Activated CD4-positive, alpha-beta memory T cell treated with anti-CD3 and anti-CD28 coated beads, Interleukin-2, amount 10 ng/mL, durations not matched to agents 7 days and 5 days (primary cell): ENCODE measurements at regions not wholly inside any gene's neighbourhood (a gene's known extent, or its start where the extent isn't known, plus 50 kb on each side); places are given as distances from the start of the nearest gene placed in this dataset.

Source experiments
- CTCF ChIA-PET: fragments of 350-600 bp; sonication (Branson Sonifier 250); formaldehyde crosslinking; loops from one replicate; lab custom pipeline; 2021; ENCODE audit warnings: antibody characterized with exemption, inconsistent platforms; lab: Charles Lee
- POLR2A ChIA-PET: fragments of 350-600 bp; sonication (Branson Sonifier 250); formaldehyde crosslinking; loops from one replicate; lab custom pipeline; 2021; ENCODE audit warnings: antibody characterized with exemption; lab: Charles Lee
- DNase-seq: peaks from one replicate; pipeline ENCODE4 v3.0.0-alpha.2; 2020
- H3K27ac Mint-ChIP-seq: one replicate; pipeline ENCODE4 v1.8.0; 2021; ENCODE audit warnings: mild to moderate bottlenecking, mixed read lengths
- H3K27me3 Mint-ChIP-seq: one replicate; pipeline ENCODE4 v1.8.0; 2021; ENCODE audit warnings: mixed read lengths
- H3K36me3 Mint-ChIP-seq: one replicate; pipeline ENCODE4 v1.8.0; 2021; ENCODE audit warnings: low read depth, mixed read lengths
- H3K4me1 Mint-ChIP-seq: one replicate; pipeline ENCODE4 v1.8.0; 2021; ENCODE audit warnings: mixed read lengths
- H3K4me3 Mint-ChIP-seq: one replicate; pipeline ENCODE4 v1.8.0; 2021; ENCODE audit warnings: mild to moderate bottlenecking, mixed read lengths
- H3K9me3 Mint-ChIP-seq: one replicate; pipeline ENCODE4 v1.8.0; 2021; ENCODE audit warnings: mixed read lengths

DNA sequence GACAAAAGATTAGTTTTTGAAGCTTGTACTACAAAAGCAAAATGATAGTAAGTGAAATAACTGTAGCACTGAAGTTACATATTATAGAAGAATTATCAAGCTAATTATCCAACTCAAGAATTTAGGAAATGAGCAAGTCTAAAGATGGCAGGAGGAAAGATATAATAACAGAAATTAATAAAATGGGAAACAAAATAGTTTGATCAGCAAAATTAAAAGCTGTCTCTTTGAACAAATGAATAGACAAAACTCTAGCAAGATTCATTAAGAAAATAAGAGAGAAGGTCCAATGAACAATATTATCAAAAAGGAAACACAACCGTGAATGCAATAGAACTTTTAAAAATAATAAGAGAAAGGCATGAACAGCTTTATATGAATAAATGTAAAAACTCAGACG lies 224.3 kb upstream of the IRX5 start:
- no peak for DNase-seq
- Mint-ChIP-seq H3K4me3 (no peak overlapping the region), H3K36me3 (no peaks in the 10 kb centered on the region), H3K9me3 (no peaks in the 10 kb centered on the region), H3K4me1 (no peaks in the 10 kb centered on the region), H3K27ac (no peak overlapping the region), H3K27me3 (peaks cover 2% of the 10 kb centered on the region)
- ChIA-PET POLR2A (no interaction called here), CTCF (no interaction called here)

DNA sequence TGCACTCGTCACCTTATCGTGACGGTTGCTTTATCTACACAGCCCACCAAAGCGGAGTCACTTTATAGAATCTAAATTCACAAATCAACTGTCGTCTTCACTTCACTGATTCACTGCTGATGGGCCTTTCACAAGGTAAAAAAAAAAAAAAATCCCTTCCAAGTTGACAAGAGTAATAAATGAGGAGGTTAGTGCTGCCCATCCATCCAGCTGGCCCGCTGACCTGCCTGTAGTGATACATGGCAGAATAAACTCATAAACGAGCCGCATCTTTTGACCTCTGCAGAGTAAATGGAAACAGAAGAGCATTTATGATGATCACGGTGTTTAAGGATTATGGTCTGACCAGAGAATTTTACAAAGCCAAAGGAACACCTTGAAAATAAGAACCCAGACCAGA lies 227.3 kb upstream of the IRX5 start:
- Mint-ChIP-seq H3K4me1 (no peaks in the 10 kb centered on the region), H3K9me3 (no peaks in the 10 kb centered on the region), H3K4me3 (no peak overlapping the region), H3K36me3 (no peaks in the 10 kb centered on the region), H3K27me3 (no peaks in the 10 kb centered on the region), H3K27ac (no peak overlapping the region)
- CTCF ChIA-PET, result no interaction called here
- POLR2A ChIA-PET, result no interaction called here
- DNase-seq, result no peak

DNA sequence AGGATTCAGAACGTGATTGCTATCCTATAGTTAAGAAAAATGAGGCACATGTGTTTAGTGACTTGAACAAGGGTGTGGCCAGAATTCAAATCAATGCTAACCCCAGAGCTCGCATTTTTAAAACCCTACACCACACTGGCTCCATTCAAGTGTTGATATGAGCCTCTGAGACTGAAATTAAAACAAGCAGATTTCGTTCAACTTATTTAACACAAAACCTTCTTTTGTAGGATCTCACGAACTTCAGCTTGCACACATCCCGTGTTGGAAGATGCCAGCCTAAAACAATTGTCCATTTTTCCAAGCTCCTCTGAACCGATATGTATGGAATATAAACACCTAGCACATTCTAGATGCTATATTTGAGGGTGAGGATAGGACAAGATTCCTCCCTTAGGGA lies 231.0 kb upstream of the IRX5 start:
- ChIA-PET POLR2A (no interaction called here), CTCF (no interaction called here)
- Mint-ChIP-seq H3K27me3 (no peaks in the 10 kb centered on the region), H3K9me3 (no peaks in the 10 kb centered on the region), H3K36me3 (no peaks in the 10 kb centered on the region), H3K4me1 (no peaks in the 10 kb centered on the region), H3K27ac (no peak overlapping the region), H3K4me3 (no peak overlapping the region)
- no peak for DNase-seq

DNA sequence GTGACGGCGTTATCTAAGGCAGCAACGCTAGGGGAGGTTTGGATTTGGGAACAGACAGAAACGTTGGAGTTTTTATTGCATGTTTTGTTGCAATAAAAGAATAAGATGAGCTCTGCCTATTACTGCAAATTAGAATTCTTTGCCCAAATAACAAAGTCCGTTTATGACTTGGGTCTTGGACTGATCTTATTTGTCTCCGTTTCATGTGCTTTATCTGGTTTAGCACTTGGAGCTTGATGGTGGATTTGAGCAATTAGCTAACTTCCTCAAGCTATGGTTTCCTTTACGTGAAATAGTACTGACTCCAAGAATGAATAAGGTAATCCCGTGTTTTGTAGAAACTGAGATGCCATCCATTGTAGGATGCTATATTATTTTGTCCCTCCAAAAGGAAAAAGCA lies 233.0 kb upstream of the IRX5 start:
- Mint-ChIP-seq H3K27me3 (no peaks in the 10 kb centered on the region), H3K4me1 (no peaks in the 10 kb centered on the region), H3K27ac (no peak overlapping the region), H3K36me3 (no peaks in the 10 kb centered on the region), H3K4me3 (no peak overlapping the region), H3K9me3 (no peaks in the 10 kb centered on the region)
- POLR2A ChIA-PET, result no interaction called here
- CTCF ChIA-PET, result no interaction called here
- no peak for DNase-seq

DNA sequence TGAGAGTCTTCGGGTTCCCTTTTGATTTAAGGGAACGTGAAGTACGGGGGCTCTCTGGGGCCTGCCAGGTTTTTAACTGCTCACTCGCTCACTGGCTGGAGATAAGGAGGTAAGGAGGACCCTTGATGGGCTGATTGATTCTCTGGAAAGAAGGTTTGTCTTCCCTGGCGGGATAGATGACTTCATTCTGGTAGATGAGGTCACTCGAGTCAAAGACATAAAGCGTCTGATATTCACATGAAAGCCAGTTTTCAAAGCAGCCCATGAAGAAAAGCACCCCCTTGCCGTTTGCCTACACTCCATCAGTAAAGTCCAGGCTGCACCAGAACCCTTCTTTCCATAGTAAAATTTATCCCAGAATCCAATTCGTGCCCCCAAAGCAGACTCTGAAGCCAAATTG lies 233.7 kb upstream of the IRX5 start:
- POLR2A ChIA-PET, result no interaction called here

GRCh38 chr16:54696522-54696921 lies 234.1 kb upstream of the IRX5 start:
- CTCF ChIA-PET, result no interaction called here
- H3K4me3 Mint-ChIP-seq, result no peak overlapping the region
- no peak for DNase-seq
- no peaks in the 10 kb centered on the region for H3K4me1 Mint-ChIP-seq
- H3K27ac Mint-ChIP-seq, result no peak overlapping the region
- H3K9me3 Mint-ChIP-seq, result no peaks in the 10 kb centered on the region
- POLR2A ChIA-PET, result no interaction called here
- no peaks in the 10 kb centered on the region for H3K36me3 Mint-ChIP-seq
- H3K27me3 Mint-ChIP-seq, result no peaks in the 10 kb centered on the region

More for the DNA sequence above, 233.7 kb upstream of the IRX5 start:
- no peak overlapping the region for H3K4me3 Mint-ChIP-seq
- H3K27me3 Mint-ChIP-seq, result no peaks in the 10 kb centered on the region
- H3K9me3 Mint-ChIP-seq, result no peaks in the 10 kb centered on the region
- H3K4me1 Mint-ChIP-seq, result no peaks in the 10 kb centered on the region
- CTCF ChIA-PET, result no interaction called here
- no peak for DNase-seq
- H3K36me3 Mint-ChIP-seq, result no peaks in the 10 kb centered on the region
- H3K27ac Mint-ChIP-seq, result no peak overlapping the region

- CTCF ChIA-PET, result no interaction called here
- H3K9me3 Mint-ChIP-seq, result no peaks in the 10 kb centered on the region
- H3K27me3 Mint-ChIP-seq, result no peaks in the 10 kb centered on the region
- H3K27ac Mint-ChIP-seq, result no peak overlapping the region
- no peak overlapping the region for H3K4me3 Mint-ChIP-seq
- H3K4me1 Mint-ChIP-seq, result no peaks in the 10 kb centered on the region
- POLR2A ChIA-PET, result no interaction called here
- no peaks in the 10 kb centered on the region for H3K36me3 Mint-ChIP-seq
- DNase-seq, result no peak
Observed at GRCh38 chr16:54694651-54695050, 236.0 kb upstream of the IRX5 start.

- H3K4me3 Mint-ChIP-seq, result no peak overlapping the region
- H3K27me3 Mint-ChIP-seq, result no peaks in the 10 kb centered on the region
- H3K4me1 Mint-ChIP-seq, result no peaks in the 10 kb centered on the region
- H3K27ac Mint-ChIP-seq, result no peak overlapping the region
- no peak for DNase-seq
- POLR2A ChIA-PET, result no interaction called here
- CTCF ChIA-PET, result no interaction called here
- no peaks in the 10 kb centered on the region for H3K9me3 Mint-ChIP-seq
- H3K36me3 Mint-ChIP-seq, result no peaks in the 10 kb centered on the region
Observed at GRCh38 chr16:54693864-54694263, 236.8 kb upstream of the IRX5 start.

DNA sequence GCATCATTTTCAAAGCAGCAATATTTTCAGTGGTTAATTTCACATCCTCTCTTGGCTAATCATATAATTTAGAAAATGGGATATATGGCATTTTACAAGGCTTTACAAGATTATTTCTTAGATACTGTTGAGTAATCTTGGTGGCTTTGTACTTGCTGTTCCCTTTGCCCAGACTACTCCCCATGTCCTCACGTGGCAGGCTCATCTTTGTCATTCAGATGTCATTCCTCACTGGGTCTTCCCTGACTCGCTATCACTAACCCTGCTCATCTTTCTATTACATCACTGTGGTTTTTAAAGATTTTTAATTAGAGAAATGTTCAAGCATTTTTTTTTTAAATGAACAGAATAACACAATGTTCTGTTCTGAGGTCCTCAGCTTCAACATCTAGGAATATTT lies 240.0 kb upstream of the IRX5 start:
- H3K9me3 Mint-ChIP-seq, result no peaks in the 10 kb centered on the region
- ChIA-PET CTCF (no interaction called here), POLR2A (no interaction called here)
- DNase-seq, result no peak
- no peaks in the 10 kb centered on the region for H3K4me1 Mint-ChIP-seq
- no peak overlapping the region for H3K27ac Mint-ChIP-seq
- H3K27me3 Mint-ChIP-seq, result no peaks in the 10 kb centered on the region
- H3K36me3 Mint-ChIP-seq, result no peaks in the 10 kb centered on the region
- no peak overlapping the region for H3K4me3 Mint-ChIP-seq

DNA sequence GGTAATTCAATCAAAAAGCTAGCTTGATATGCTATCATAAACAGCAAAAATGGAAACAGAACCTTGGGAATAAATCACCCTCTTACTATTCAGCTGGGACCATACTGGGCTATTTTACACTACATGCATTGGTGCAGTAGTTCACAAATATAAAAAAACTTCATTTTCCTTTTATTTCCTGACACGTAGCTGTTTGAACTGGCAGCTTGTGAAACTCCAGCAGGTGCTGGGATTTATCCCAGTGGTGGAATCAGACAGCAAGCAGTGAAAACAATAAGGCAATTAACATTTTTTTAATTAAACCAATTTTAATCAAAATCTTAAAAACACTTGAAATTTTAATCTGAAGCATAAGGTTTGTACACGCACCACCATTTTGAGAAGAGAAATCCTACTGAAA lies 240.4 kb upstream of the IRX5 start:
- Mint-ChIP-seq H3K36me3 (no peaks in the 10 kb centered on the region), H3K27me3 (no peaks in the 10 kb centered on the region), H3K4me1 (no peaks in the 10 kb centered on the region), H3K9me3 (no peaks in the 10 kb centered on the region), H3K4me3 (no peak overlapping the region), H3K27ac (no peak overlapping the region)
- ChIA-PET CTCF (no interaction called here), POLR2A (no interaction called here)
- DNase-seq, result no peak

DNA sequence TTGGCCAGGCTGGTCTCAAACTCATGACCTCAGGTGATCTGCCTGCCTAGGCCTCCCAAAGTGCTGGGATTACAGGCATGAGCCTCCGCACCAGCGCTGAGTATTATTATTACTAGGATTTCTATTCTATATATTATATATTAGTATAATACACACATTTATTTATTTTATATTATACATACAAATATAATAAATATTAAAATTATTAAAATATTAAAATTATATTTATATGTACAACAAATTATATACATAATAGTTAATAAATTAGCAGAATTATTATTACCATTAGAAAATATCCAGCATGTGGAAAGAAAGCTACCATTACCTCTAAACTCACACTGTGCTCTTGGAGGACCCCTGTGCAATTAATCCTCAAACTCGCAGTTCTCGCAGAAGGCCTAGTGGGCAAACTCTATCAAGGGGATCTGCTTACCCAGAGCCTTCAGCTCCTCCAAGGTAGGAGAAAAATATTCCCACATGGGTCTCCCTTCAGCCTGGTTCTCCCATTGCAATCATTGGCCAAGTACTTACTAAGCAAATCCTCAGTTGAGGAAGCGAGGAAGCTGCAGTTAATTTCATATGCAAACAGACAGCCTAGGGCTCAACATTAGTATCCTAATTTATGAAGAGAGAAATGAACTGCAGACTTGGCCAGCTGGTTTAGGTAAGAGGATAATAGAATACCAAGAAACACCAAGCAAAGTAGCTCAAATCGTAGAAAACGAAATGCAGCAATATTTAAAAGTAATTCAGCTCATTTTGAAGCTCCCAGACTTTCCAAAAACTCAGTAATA lies 241.4 kb upstream of the IRX5 start:
- CTCF ChIA-PET, result no interaction called here
- no peak for DNase-seq
- H3K4me3 Mint-ChIP-seq, result no peak overlapping the region
- H3K9me3 Mint-ChIP-seq, result no peaks in the 10 kb centered on the region
- POLR2A ChIA-PET, result no interaction called here
- H3K36me3 Mint-ChIP-seq, result no peaks in the 10 kb centered on the region
- no peaks in the 10 kb centered on the region for H3K27me3 Mint-ChIP-seq
- H3K4me1 Mint-ChIP-seq, result no peaks in the 10 kb centered on the region
- H3K27ac Mint-ChIP-seq, result no peak overlapping the region

GRCh38 chr16:54688339-54688738 lies 242.3 kb upstream of the IRX5 start:
- Mint-ChIP-seq H3K27ac (no peak overlapping the region), H3K27me3 (no peaks in the 10 kb centered on the region), H3K9me3 (no peaks in the 10 kb centered on the region), H3K36me3 (no peaks in the 10 kb centered on the region), H3K4me1 (no peaks in the 10 kb centered on the region), H3K4me3 (no peak overlapping the region)
- POLR2A ChIA-PET, result no interaction called here
- no peak for DNase-seq
- CTCF ChIA-PET, result no interaction called here

GRCh38 chr16:54687043-54687899 lies 243.4 kb upstream of the IRX5 start:
- Mint-ChIP-seq H3K9me3 (no peaks in the 10 kb centered on the region), H3K27me3 (no peaks in the 10 kb centered on the region), H3K27ac (no peak overlapping the region), H3K36me3 (no peaks in the 10 kb centered on the region), H3K4me3 (no peak overlapping the region), H3K4me1 (no peaks in the 10 kb centered on the region)
- POLR2A ChIA-PET, result no interaction called here
- CTCF ChIA-PET, result no interaction called here
- DNase-seq, result no peak

- ChIA-PET CTCF (no interaction called here), POLR2A (no interaction called here)
- Mint-ChIP-seq H3K4me1 (no peaks in the 10 kb centered on the region), H3K4me3 (no peak overlapping the region), H3K9me3 (no peaks in the 10 kb centered on the region), H3K36me3 (no peaks in the 10 kb centered on the region), H3K27me3 (no peaks in the 10 kb centered on the region), H3K27ac (no peak overlapping the region)
- no peak for DNase-seq
Observed at GRCh38 chr16:54685682-54686081, 245.0 kb upstream of the IRX5 start.
